Muscle layer of colon (tissue), 2 donors: ENCODE measurements at regions not wholly inside any gene's neighbourhood (a gene's known extent, or its start where the extent isn't known, plus 50 kb on each side); places are given as distances from the start of the nearest gene placed in this dataset.
"Not testable (repeated sequence)": the region's sequence is repeated elsewhere in the genome, so short reads cannot be mapped to it uniquely, and the experiment has no call there.

Experiments used
- H3K27ac ChIP-seq: one replicate; pipeline ENCODE4 v1.7.0; 2013; ENCODE audit warnings: low read depth, mild to moderate bottlenecking, low read length, moderate library complexity
- H3K27me3 ChIP-seq, 2 donors: one replicate each; pipeline ENCODE4 v1.7.0; 2013; ENCODE audit warnings: low read length in 2 of 2, mild to moderate bottlenecking in 2 of 2; ENCODE audit not compliant: insufficient read depth in 2 of 2, control insufficient read depth in 1 of 2
- H3K36me3 ChIP-seq: one replicate; pipeline ENCODE4 v1.7.0; 2013; ENCODE audit warnings: mild to moderate bottlenecking, low read length; ENCODE audit not compliant: insufficient read depth
- H3K4me1 ChIP-seq: one replicate; pipeline ENCODE4 v1.7.0; 2013; ENCODE audit warnings: mild to moderate bottlenecking, low read length; ENCODE audit not compliant: insufficient read depth
- H3K4me3 ChIP-seq, 2 donors: one replicate each; pipeline ENCODE4 v1.7.0; 2013; ENCODE audit warnings: low read length in 2 of 2, low read depth in 1 of 2, mild to moderate bottlenecking in 1 of 2, moderate library complexity in 1 of 2
- H3K9ac ChIP-seq: one replicate; pipeline ENCODE4 v1.7.0; 2013; ENCODE audit warnings: low read length
- H3K9me3 ChIP-seq: one replicate; pipeline ENCODE4 v1.7.0; 2013; ENCODE audit warnings: mild to moderate bottlenecking, low read length
- donor health status: abdominal sarcoma.
- donor health status: Adenocarcinoma of cecum.

- H3K4me3 ChIP-seq: no peak overlapping the region
- H3K9me3 ChIP-seq: no peaks in the 10 kb centered on the region
- H3K4me1 ChIP-seq: no peaks in the 10 kb centered on the region
Observed at GRCh38 chr3:118805007-118805406, 229.6 kb downstream of the IGSF11 start.

GRCh38 chr3:118806423-118806822, 228.2 kb downstream of the IGSF11 start:
- Histone ChIP-seq H3K36me3 (no peaks in the 10 kb centered on the region), H3K9me3 (no peaks in the 10 kb centered on the region), H3K4me1 (no peaks in the 10 kb centered on the region), H3K9ac (no peak overlapping the region), H3K27me3 (no peaks in the 10 kb centered on the region), H3K27ac (no peak overlapping the region), H3K4me3 (no peak overlapping the region)

More at GRCh38 chr3:118805007-118805406, 229.6 kb downstream of the IGSF11 start:
- Histone ChIP-seq H3K27ac (no peak overlapping the region), H3K36me3 (no peaks in the 10 kb centered on the region), H3K9ac (no peak overlapping the region), H3K27me3 (no peaks in the 10 kb centered on the region)

GRCh38 chr3:118807349-118807748, 227.3 kb downstream of the IGSF11 start:
- not testable (repeated sequence) for H3K9ac ChIP-seq, H3K27me3 ChIP-seq, H3K4me1 ChIP-seq, H3K36me3 ChIP-seq, H3K4me3 ChIP-seq, H3K27ac ChIP-seq, H3K9me3 ChIP-seq

- Histone ChIP-seq H3K36me3 (no peaks in the 10 kb centered on the region), H3K4me3 (no peak overlapping the region), H3K27me3 (no peaks in the 10 kb centered on the region), H3K9me3 (no peaks in the 10 kb centered on the region), H3K4me1 (no peaks in the 10 kb centered on the region), H3K9ac (no peak overlapping the region), H3K27ac (no peak overlapping the region)
Observed at GRCh38 chr3:118808723-118809122, 225.9 kb downstream of the IGSF11 start.

DNA sequence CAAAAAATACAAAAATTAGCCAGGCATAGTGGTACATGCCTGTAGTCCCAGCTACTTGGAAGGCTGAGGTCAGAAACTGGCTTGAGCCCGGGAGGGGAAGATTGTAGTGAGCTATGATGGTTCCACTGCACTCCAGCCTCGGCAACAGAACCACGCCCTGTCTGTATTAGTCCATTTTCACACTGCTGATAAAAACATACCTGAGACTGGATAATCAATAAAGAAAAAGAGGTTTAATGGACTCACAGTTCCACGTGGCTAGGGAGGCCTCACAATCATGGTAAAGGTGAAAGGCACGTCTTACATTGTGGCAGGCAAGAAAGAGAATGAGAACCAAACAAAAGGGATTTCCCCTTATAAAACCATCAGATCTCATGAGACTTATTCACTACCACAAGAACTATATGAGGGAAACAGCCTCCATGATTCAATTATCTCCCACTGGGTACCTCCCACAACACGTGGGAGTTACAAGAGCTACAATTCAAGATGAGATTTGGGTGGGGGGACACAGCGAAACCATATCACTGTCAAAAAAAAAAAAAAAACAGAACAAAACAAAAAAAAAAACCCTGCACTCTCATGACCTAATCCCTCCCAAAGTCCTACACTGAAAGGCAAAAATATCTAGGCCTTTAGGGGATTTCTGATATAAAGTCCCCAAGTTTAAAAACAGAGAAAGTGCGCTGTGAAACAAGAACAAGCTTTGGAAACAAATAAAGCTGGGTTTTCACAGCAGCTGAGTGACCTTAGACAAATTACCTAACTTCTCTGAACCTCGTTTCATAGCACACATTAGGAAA, 224.7 kb downstream of the IGSF11 start:
- Histone ChIP-seq H3K9ac (no peak overlapping the region), H3K4me3 (no peak overlapping the region), H3K9me3 (no peaks in the 10 kb centered on the region), H3K27ac (no peak overlapping the region), H3K36me3 (no peaks in the 10 kb centered on the region), H3K27me3 (no peaks in the 10 kb centered on the region), H3K4me1 (no peaks in the 10 kb centered on the region)

GRCh38 chr3:118810499-118811035, 224.1 kb downstream of the IGSF11 start:
- Histone ChIP-seq H3K27me3 (no peaks in the 10 kb centered on the region), H3K9me3 (no peaks in the 10 kb centered on the region), H3K4me1 (no peaks in the 10 kb centered on the region), H3K9ac (no peak overlapping the region), H3K27ac (no peak overlapping the region), H3K4me3 (no peak overlapping the region), H3K36me3 (no peaks in the 10 kb centered on the region)

- Histone ChIP-seq H3K9me3 (no peaks in the 10 kb centered on the region), H3K4me3 (no peak overlapping the region), H3K27ac (no peak overlapping the region), H3K36me3 (no peaks in the 10 kb centered on the region), H3K9ac (no peak overlapping the region), H3K4me1 (no peaks in the 10 kb centered on the region), H3K27me3 (no peaks in the 10 kb centered on the region)
Observed at GRCh38 chr3:118811236-118811732, 223.4 kb downstream of the IGSF11 start.

GRCh38 chr3:118813472-118813871, 221.2 kb downstream of the IGSF11 start:
- Histone ChIP-seq H3K27me3 (no peaks in the 10 kb centered on the region), H3K9ac (no peak overlapping the region), H3K4me1 (no peaks in the 10 kb centered on the region), H3K27ac (no peak overlapping the region), H3K36me3 (no peaks in the 10 kb centered on the region), H3K4me3 (no peak overlapping the region), H3K9me3 (no peaks in the 10 kb centered on the region)

DNA sequence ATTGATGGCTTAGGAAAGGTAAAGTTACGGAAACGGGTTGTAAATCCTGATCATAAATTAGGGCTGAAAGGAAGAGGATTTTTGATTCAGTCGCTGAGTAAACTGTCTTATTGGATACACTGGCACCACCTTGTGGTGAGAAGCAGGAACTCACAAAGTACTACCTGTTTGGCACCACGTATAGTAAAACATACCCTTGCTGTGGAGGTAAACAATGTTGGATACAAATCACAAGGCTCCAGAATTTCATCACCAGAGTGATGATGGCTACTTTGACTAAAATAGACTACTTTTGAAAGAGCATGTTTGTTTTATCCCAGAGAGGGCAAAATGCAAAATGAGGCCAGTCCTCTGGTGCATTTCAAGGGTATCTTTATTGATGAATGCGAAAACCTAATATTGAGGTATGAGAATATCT, 216.9 kb downstream of the IGSF11 start:
- H3K27ac ChIP-seq: no peak overlapping the region

DNA sequence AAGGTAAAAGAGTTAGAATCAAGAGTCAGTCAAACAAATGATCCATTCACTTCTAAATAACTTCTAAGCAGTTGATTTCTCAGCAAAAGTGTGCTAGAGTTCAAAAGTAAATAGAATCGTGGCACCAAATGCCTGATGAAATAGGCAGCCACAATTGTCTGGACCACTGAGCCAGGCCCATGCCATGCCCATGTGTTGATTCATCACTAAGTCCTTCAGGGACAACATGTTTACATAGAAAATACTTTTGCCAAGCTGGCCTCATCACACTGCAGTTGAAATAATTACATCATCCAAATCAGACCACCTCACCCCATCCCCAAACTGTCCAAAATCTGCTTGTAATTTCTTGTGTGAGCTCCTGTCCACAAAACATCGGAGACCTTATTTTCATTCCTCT, 216.3 kb downstream of the IGSF11 start:
- H3K27ac ChIP-seq: no peak overlapping the region
- no peaks in the 10 kb centered on the region for H3K27me3 ChIP-seq
- H3K4me3 ChIP-seq: no peak overlapping the region
- H3K9ac ChIP-seq: no peak overlapping the region
- H3K36me3 ChIP-seq: no peaks in the 10 kb centered on the region
- no peaks in the 10 kb centered on the region for H3K9me3 ChIP-seq
- no peaks in the 10 kb centered on the region for H3K4me1 ChIP-seq

More for the DNA sequence above, 216.9 kb downstream of the IGSF11 start:
- Histone ChIP-seq H3K36me3 (no peaks in the 10 kb centered on the region), H3K9me3 (no peaks in the 10 kb centered on the region), H3K4me3 (no peak overlapping the region), H3K9ac (no peak overlapping the region), H3K27me3 (no peaks in the 10 kb centered on the region), H3K4me1 (no peaks in the 10 kb centered on the region)

DNA sequence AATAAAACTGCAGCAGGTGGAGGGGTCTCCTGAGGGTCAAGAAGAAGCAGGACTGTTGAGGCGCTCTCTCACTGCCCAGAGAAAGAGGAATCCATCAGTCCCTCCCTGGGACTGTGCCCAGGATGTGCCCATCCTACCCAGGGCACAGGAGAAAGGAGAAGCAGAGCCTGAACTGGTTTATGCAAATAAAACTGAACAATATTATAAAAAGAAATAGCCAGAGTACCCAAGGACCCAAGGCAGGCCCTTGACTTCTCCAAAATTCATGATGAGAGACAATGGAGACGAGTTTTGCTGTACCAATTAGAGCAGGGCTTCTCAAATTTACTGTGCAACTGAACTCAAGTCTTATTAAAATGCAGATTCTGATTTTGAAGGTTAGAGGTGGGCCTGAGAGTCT, 211.0 kb downstream of the IGSF11 start:
- Histone ChIP-seq H3K9me3 (no peaks in the 10 kb centered on the region), H3K36me3 (no peaks in the 10 kb centered on the region), H3K27ac (no peak overlapping the region), H3K27me3 (no peaks in the 10 kb centered on the region), H3K4me1 (no peaks in the 10 kb centered on the region), H3K4me3 (no peak overlapping the region), H3K9ac (no peak overlapping the region)

DNA sequence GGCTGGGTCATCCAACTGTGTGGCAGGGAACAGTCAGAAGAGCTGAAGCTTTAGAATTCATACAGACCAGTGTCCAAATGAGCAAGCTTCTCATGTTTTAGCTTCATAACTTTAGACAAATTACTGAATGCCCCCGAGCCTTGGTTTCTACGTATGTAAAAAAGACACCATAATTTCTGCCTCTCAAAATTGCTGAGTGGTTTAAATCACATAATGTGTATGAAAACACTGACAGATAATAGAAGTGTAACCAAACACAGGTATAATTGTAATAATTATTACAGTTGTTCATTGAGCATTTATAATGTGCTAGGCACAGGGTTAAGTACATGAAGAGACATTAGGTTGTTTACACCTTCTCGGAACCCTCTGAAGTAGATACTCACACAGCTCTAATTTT, 207.2 kb downstream of the IGSF11 start:
- Histone ChIP-seq H3K4me1 (no peaks in the 10 kb centered on the region), H3K9ac (no peak overlapping the region), H3K27ac (no peak overlapping the region), H3K9me3 (no peaks in the 10 kb centered on the region), H3K27me3 (no peaks in the 10 kb centered on the region), H3K36me3 (no peaks in the 10 kb centered on the region), H3K4me3 (no peak overlapping the region)
